HG02943 (cell line): ENCODE measurements at regions not wholly inside any gene's neighbourhood (a gene's known extent, or its start where the extent isn't known, plus 50 kb on each side); places are given as distances from the start of the nearest gene placed in this dataset.
"Not testable (repeated sequence)": the region's sequence is repeated elsewhere in the genome, so short reads cannot be mapped to it uniquely, and the experiment has no call there.

Source experiments
- ATAC-seq: cut with Tn5 transposase; IDR thresholded peaks from one replicate; pipeline ENCODE4 v1.9.1; 2021; ENCODE audit warnings: mild to moderate bottlenecking, low read depth, moderate library complexity; ENCODE audit not compliant: unreplicated experiment

DNA sequence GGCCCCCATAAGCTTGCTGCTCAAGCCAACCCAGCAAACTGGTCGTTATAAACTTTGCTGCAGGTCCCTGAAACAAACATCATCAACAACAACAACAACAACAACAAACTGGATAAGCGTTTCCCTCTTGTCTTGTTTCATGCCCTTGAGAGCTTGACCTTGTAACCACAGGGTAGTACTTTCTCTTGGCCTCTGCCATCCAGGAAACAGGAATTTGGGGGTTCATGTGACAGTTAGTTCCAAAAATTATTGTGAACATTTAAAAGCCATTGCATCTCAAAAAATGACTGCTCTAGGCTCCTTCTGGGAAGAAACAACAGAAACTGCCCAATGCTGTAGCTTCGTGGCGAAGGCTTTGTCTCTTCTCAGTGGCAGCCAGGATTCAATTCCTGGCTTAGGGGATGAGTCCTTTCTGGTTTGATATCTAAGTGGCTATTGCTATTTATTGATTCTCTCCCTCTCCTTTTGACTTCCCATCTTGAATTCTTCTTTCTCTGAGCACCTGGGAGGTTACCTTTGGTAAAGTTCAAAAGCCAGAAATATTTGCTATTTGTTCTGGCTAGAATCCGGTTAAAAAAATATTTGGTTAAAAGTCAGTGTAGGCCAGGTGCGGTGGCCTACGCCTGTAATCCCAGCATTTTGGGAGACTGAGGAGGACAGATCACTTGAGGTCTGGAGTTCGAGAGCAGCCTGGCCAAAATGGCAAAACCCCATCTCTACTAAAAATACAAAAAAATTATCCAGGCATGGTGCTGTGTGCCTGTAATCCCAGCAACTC is 52.0 kb upstream of the CPM start:
- no peak for ATAC-seq

DNA sequence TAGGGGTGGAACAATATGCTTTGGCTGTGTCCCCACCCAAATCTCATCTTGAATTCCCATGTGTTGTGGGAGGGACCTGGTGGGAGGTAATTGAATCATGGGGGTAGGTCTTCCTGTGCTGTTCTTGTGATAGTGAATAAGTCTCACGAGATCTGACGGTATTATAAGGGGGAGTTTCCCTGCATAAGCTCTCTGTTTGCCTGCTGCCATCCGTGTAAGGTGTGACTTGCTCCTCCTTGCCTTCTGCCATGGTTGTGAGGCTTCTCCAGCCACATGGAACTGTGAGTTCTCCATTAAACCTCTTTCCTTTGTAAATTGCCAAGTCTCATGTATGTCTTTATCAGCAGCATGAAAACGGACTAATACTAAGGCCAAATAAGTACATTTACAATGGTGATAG is 64.6 kb upstream of the CPM start:
- ATAC-seq, result not testable (repeated sequence)

DNA sequence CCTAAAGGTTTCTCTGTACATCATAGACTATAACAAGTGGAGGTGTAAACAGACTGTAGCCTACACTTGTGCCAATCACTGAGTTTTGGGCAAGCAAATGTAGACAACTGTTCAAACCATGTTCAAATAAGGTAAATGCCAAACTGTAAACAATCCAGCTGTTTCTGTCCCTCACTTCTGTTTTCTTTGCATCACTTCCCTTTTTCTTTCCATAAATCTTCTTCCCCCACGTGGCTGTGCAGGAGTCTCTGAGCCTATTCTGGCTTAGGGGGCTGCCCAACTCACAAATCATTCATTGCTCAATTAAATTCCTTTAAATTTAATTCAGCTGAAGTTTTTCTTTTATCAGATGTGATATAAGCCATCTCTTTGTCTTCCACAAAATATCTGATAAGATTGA is 65.1 kb upstream of the CPM start:
- ATAC-seq, result no peak

DNA sequence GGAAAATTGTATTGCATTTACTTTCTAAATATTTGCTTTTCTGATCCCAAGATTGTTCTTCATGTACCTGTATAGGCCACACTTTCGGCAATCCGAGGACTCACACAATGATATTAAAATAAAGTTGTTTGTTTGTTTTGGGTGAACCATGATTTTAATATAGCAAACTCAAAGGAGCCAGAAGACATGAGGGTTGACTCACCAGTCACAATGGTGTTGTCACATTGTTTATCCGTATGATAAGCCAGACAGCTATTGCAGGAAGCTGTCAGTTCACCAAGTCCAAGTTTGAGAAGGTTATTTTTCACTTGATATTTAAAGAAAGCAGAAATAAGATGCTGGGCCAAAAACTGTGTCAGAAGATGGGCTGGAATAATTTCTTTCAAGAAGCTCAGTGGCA is 67.1 kb upstream of the CPM start:
- no peak for ATAC-seq

DNA sequence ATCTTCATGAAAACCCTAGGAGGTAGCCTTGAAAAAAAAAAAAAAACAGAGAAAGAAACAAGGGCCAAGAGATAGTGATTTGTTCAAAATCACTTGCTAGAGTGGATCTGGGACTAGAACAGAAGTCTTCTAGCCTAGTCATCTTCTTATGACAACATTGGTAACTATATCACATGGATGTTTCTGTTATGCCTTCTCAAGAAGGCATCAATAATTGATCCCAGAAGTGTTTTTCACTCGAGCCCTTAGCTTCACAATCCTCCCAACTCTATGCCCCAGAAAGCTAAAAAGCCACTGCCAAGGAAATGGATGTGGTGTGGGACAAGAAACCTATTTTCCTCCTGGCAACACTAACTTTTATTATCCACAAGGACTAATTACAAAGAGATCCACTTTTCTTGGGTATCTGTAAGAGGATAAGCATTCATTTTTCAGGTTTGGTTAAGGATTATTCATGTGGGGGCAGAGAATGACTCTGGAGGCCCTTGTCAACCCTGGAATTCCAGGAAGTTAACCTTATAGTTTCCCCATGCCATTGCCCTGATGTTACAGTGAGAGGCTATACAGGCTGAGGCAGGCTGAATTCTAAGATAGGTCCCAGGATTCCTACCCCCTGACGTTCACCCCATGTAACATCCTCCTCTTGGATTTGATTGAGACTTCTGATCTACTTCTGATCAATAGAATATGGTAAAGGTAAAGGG is 67.7 kb upstream of the CPM start:
- ATAC-seq, result no peak

DNA sequence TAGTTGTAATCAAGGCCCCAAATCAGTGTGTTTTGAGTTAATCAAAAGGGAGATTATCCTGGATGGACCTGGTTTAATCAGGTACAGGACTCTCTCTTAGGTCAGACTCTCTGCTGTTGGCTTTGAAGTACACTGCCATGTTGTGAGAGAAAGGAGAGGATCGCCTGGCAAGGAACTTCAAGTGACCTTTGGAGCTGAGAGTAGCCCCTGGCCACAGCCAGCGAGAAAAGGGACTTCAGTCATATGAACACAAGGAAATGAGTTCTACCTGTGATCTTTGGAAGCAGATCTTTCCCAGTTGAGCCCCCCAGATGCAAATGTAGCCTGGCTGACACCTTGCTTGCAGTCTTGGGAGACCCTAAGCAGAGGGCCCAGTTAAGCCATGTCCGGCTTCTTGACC is 68.3 kb upstream of the CPM start:
- no peak for ATAC-seq

DNA sequence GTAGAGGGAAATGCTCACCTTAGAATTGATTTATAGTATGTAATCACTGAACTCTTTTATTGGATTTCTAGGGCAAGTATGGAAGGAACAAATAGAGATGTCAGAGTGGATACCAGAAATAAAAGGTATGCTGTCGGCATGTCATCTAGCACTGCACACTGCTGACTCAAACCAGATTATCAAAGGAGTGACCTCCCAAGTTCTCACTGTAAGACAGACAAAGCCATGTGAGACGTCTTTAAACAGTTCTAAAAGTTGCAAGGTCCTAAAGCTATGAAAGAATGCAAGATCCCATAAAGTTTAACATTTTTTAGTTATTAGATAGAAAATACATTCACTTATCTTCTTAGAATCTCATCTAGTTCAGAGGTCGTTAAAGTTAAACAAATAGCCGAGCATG is 70.0 kb upstream of the CPM start:
- no peak for ATAC-seq

DNA sequence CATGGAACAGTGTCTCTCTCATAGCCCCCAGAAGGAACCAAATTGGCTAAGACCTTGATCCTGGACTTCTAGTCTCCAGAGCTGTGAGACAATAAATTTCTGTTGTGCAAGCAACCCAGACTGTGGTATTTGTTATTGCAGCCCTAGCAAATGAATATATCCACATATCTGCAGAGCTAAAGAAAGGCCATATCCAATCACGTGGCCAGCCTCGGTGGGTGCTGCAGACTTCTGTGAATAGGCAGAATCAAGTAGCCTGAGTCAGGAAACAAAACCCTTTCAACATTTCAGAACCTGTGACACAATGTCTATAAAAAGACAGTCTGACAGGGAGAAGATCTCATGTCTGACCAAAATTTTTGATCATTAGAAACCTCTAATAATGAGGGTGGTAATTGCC is 71.0 kb upstream of the CPM start:
- ATAC-seq, result no peak

DNA sequence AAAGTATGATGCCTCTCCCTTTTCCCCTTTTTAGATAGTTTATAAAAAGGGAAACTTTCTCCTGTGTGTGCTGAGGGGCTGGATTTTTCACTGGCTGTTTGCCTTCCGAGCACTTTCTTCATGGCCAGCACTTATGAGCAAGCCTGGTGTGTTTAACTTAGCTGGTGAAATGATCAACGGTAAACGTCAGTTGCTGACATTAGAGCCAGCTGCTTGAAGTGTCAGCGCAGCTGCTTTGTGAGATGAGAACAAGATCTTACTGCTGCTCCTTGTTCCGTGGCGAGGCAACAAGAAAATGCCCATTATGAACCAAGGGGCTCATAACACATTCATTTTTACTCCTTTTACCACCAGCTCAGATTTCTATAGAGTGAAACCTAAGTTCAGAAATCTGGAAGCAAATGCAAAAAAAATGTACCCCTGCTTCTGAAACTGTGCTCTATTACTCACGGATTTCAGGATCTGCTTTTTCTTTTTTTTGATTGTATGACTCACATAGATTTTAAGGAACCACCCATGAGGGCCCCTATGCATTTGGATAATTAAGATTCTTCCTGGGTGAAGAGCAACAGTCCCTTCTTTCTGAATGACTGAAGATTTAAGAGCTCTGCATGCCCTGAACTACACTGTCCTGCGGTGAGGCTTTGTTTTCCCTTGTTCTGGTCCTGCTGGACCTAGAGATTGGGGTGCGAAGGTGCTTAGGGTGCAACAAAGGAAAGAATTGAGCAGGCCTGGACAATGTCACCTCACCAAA is 74.3 kb upstream of the CPM start:
- ATAC-seq, result no peak

DNA sequence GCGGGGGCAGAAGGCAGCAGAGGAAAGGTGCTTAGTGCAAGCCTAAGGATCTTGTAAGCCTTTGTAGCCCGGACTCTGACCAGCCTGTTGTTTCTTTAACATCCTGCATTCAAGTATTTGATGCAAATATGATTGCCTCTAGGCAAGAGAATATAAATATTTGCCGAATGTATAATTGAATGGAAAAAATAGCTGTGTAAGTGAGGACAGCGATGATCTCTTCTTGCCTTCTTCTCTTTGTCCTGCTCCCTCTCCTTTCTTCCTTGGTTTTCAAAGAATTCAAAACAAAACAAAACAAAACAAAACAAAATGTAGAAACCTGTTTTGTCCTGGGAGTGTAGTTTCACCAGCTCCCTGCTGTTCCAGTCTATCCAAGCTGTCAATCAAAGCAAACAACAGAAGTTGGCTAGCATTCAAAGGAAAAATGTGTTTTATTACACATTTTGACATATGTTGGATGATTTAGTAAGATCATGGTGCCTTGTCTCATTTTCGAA is 74.9 kb upstream of the CPM start:
- no peak for ATAC-seq

DNA sequence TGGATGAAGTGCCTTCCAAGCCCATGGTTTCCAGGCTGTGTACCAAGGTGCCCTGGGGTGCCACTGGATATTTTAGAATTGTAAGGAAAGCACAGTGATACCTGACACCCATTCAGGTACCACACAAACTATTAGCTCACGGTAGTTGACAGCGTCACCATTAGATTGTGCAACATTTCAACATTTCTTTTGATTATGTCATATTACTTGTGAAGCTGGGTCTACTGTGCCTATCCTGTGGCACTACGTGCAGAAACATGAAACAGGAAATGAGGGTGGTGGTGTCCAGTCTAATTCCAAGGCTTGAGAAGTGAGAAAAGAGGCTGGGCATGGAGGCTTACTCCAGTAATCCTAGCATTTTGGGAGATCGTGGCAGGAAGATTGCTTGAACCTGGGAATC is 75.5 kb upstream of the CPM start:
- no peak for ATAC-seq

DNA sequence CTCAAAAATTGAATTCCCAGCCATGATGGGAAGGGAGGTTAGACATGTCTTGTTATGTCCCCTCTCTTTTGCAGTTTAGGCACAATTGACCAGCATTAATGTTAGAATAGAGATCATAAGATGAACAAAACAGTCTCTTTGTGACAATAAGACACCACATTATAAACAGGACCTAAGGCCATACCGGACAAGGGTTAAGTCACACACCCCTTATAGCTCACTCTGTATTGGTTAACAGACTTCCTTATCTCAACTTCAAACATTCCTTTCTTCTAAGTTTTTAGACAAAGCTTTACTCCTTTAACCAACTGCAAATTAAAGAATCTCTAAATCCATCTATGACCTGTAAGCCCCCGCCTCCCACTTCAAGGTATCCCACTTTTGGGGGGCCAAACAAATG is 81.1 kb upstream of the CPM start:
- ATAC-seq, result no peak

DNA sequence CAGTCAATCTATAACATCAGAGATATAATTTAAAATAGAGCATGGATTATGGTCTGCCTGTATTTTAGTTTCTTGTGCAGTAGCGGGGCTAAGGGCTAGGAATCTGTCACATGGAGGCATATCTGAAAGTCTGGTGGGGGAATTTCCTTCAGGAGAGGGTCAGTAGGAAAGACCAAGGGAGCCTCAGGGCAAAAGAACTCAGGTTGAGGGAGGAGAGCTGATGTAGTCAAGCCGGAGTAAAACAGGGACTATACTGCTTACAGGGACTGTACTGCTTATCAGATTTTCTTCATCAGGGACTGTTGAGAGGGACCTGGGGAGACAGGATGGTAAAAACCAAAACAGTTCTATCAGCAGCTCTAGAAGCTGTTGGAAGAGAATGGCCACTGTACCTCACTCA is 82.0 kb upstream of the CPM start:
- no peak for ATAC-seq

DNA sequence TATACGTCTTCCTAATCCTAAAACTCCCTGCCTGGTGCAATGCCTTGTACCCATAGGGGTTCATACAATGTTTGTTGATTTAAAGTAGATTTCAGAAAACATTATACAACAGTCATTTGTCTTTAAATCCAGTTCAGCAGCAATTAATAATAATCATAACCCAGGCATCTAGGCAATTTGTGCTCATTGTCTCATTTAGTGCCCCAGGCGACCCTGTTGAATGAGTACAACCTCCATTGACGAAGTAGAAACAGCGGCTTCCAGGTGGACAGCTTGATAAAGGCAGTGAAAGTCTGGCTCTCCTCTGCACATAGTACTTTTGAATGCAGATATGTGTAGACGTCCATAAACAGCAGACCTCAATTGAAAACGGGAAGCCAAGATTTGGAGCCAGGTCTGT is 82.9 kb upstream of the CPM start:
- ATAC-seq, result no peak

DNA sequence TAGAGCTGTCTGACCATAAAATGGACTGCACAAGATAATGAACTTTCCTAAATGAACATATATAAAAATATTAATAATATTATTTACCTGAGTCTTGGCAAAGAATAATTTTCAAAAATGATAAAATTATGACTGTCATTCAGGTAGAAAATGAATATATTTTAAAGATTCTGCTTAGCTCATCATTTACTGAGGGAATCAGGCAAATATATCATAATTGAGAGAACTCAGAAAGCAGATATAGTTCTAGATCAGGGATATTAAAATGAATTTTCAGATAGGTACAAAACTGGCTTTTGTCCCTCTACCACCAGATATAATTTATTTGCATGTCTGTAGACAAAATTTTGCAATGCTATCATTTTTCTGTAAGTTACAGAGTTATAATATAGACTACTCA is 86.1 kb upstream of the CPM start:
- no peak for ATAC-seq

DNA sequence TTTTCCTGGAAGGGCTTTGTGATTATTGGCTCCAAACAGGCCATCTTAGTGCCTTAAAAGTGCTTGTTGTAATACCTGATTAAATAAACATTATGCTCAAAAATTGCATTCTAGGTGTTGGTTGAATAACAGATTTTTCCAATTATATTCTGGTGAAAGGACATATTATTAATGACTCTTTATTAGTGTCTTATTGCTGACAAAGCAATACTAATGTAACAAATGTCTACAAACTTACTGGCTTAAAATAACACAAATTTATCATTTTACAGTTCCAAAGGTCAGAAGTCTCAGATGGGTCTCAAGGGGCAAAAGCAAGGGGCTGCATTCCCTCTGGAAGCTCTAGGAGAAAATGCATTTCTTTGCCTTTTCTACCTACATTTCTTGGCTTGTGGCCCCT is 86.9 kb upstream of the CPM start:
- ATAC-seq, result no peak

DNA sequence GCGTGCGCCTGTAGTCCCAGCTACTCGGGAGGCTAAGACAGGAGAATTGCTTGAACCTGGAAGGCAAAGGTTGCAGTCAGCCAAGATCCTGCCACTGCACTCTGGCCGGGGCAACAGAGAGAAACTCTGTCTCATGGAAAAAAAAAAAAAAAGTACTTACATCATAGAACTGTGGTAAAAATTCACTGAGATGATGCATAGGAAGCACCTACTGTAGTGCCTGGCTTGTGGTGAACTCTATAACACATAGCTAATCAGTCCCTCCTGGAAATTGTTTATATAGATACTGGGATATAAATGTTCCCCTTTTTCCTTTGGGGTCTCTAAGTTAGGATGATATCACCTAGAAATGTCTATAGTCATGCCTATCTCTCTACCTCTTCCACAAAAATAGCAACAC is 89.7 kb upstream of the CPM start:
- no peak for ATAC-seq

DNA sequence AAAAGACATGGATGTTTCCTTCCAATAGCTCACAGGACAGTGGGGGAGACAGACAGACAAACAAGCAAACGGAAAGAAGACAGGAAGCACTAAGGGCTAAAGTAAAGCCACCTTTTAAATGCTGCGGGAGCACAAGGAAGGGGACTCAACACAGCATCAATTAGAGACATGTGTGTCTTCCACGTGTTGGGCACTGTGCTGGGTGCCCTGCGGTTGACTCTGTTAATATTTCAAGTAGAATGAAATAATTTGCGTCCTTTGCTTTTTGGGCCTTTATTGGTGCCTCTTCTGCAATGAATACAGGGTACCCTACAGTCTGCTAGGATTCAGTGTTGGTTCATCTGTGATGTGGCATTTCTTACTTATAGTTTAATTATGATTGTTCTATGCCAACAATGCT is 90.9 kb upstream of the CPM start:
- no peak for ATAC-seq

DNA sequence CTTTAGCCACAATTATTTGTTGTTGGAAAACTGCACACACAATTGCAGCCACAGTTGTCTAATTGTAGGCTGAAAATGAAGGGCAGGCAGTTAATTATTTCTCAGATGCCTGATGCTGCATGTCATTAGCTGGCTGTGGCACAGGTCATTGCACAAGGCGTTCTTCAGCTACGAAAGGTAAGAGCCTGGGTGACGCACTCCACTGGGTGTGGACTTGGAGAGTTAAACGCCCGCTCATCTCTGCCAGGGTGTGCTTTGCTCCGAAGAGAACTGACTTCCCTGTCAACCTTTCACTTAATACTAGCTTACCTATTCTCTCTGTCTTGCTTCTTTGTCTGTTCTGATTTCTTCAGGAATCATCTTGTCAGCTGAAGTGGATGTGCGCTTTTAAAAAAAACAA is 91.4 kb upstream of the CPM start:
- no peak for ATAC-seq

DNA sequence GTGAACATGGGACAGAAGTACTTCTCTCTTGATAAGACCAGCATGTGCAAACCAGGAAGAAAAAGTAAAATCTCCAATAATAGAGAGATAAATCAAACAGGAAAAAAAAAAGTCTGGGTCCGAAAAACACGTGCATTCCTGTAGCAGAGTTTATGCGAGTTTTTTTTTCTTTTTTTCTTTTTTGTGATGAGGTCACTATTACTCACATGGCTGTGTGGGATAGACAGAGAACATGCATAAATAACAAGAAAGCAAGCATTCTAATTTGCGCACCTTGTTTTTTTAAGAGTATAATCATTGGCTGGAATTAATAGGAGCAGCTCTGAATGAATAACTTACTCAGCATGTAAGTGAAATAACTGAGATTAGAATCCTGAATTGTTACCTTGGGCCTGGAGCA is 91.9 kb upstream of the CPM start:
- ATAC-seq, result no peak

DNA sequence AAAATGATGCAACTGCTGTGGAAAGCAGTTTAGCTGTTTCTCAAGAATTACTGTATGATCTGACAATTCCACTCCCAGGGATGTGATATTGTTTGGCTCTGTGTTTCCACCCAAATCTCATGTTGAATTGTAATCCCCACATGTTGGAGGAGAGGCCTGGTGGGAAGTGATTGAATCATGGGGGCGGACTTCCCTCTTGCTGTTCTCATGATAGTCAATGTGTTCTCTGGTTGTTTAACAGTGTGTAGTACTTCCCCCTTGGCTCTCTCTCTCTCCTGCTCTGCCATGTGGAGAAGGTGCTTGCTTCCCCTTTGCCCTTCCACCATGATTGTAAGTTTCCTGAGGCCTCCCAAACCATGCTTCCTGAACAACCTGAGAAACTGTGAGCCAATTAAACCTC is 93.4 kb upstream of the CPM start:
- ATAC-seq, result no peak
